ENCODE measurements at regions not wholly inside any gene's neighbourhood (a gene's known extent, or its start where the extent isn't known, plus 50 kb on each side); places are given as distances from the start of the nearest gene placed in this dataset.

GRCh38 chr12:38402811-38403210, 86.2 kb downstream of the ALG10B start (continued):
- TF ChIP-seq NFE2 (IDR thresholded peaks at IDR 0.05; ENCODE audit: low read depth) (no peak), PHF8 (IDR thresholded peaks at IDR 0.05; ENCODE audit: borderline replicate concordance, low read length) (no peak), ZFP30 (CRISPR knock-in tag; IDR thresholded peaks at IDR 0.05; ENCODE audit: borderline replicate concordance) (no peak)

- intact Hi-C loops (cut with micrococcal nuclease) (no loop called here), in situ Hi-C loops (cut with MboI) (no loop called here)
- no peak overlapping the region for H3K9ac ChIP-seq (ENCODE audit: insufficient read depth in 1 of 2, low read depth in 2 of 2, low read length in 2 of 2)
- TF ChIP-seq ZNF561 (CRISPR knock-in tag; conservative IDR thresholded peaks at IDR 0.05) (no peak), TCF7 (IDR thresholded peaks at IDR 0.05; ENCODE audit: borderline replicate concordance) (no peak), RBM25 (IDR thresholded peaks at IDR 0.05; ENCODE audit: low read depth, low read length, severe bottlenecking) (no peak), LEF1 (IDR thresholded peaks at IDR 0.05) (no peak), MCM7 (IDR thresholded peaks at IDR 0.05) (no peak)
- ChIA-PET CTCF (ENCODE audit: low intra/inter-chr PET ratio) (no interaction called here), POLR2A (no interaction called here)
- H3K9me3 ChIP-seq (replicated peaks; ENCODE audit: control insufficient read depth, insufficient read depth, low read depth, low read length) = no peaks in the 10 kb centered on the region
- no TSS peak for BruUV-seq (replicated peaks)
- H3K27me3 ChIP-seq (ENCODE audit: control insufficient read depth in 2 of 2, insufficient read depth in 2 of 2, low read length in 2 of 2) = no peaks in the 10 kb centered on the region
- H4K20me1 ChIP-seq (replicated peaks; ENCODE audit: control insufficient read depth, insufficient read depth, low read length) = no peaks in the 10 kb centered on the region
- H2AFZ ChIP-seq (ENCODE audit: low read depth, low read length) = no peak overlapping the region
- no peaks in the 10 kb centered on the region for H3K4me1 ChIP-seq (replicated peaks in 1 of 2; ENCODE audit: control insufficient read depth in 2 of 2, insufficient read depth in 2 of 2, low read length in 2 of 2)
- no peak overlapping the region for H3K4me3 ChIP-seq
- no peaks in the 10 kb centered on the region for H3K9me1 ChIP-seq (ENCODE audit: control insufficient read depth, insufficient read depth, low read length)
- no peaks in the 10 kb centered on the region for H3K79me2 ChIP-seq (ENCODE audit: control insufficient read depth, insufficient read depth, low read length)
- H3K27ac ChIP-seq (ENCODE audit: extremely low read depth, low read depth, low read length) = no peak overlapping the region
- no peak overlapping the region for H3K4me2 ChIP-seq (ENCODE audit: insufficient read depth, low read length)
- no peaks in the 10 kb centered on the region for H3K36me3 ChIP-seq (ENCODE audit: control insufficient read depth, insufficient read depth, low read length)
- 0% methylated on average over 1 of the region's 1 CpG for WGBS (ENCODE audit: insufficient coverage, low coverage, missing lambda C conversion rate)
- no peak for ATAC-seq
- FAIRE-seq = no peak
- no peak for DNase-seq (ENCODE audit: extremely low read depth in 1 of 4, low spot score in 3 of 4)
Measured at GRCh38 chr12:38409511-38409910, 92.9 kb downstream of the ALG10B start.
